HG03342 (cell line): ENCODE measurements at regions not wholly inside any gene's neighbourhood (a gene's known extent, or its start where the extent isn't known, plus 50 kb on each side); places are given as distances from the start of the nearest gene placed in this dataset.
"Not testable (repeated sequence)": the region's sequence is repeated elsewhere in the genome, so short reads cannot be mapped to it uniquely, and the experiment has no call there.

Experiments used
- ATAC-seq: cut with Tn5 transposase; IDR thresholded peaks from one replicate; pipeline ENCODE4 v1.9.1; 2021; ENCODE audit warnings: mild to moderate bottlenecking, moderate library complexity; ENCODE audit not compliant: unreplicated experiment

- not testable (repeated sequence) for ATAC-seq
These were observed 49.9 kb upstream of the MSMB start for GRCh38 chr10:46095943-46096342.

- no peak for ATAC-seq
These were observed 50.4 kb upstream of the MSMB start for GRCh38 chr10:46096446-46096845.

- no peak for ATAC-seq
These were observed 51.0 kb upstream of the MSMB start for GRCh38 chr10:46096909-46097575.

- no peak for ATAC-seq
These were observed 51.7 kb upstream of the MSMB start for GRCh38 chr10:46097576-46098317.

- no peak for ATAC-seq
These were observed 52.3 kb upstream of the MSMB start for GRCh38 chr10:46098386-46098785.

GRCh38 chr10:46098925-46099324 lies 52.9 kb upstream of the MSMB start:
- ATAC-seq: not testable (repeated sequence)

- ATAC-seq: no peak
These were observed 58.1 kb upstream of the MSMB start for GRCh38 chr10:46104071-46104585.

GRCh38 chr10:46105416-46105815 lies 59.3 kb upstream of the MSMB start:
- not testable (repeated sequence) for ATAC-seq

- peak; percentile 19 for ATAC-seq
These were observed 59.9 kb upstream of the MSMB start for GRCh38 chr10:46105856-46106409.

- ATAC-seq: peak; percentile 85
These were observed 60.6 kb upstream of the MSMB start for GRCh38 chr10:46106410-46107255.

- not testable (repeated sequence) for ATAC-seq
These were observed 62.1 kb upstream of the MSMB start for GRCh38 chr10:46108158-46108499.

- ATAC-seq: not testable (repeated sequence)
These were observed 108.2 kb upstream of the MSMB start for GRCh38 chr10:46154271-46154670.

GRCh38 chr10:46154683-46155082 lies 108.6 kb upstream of the MSMB start:
- ATAC-seq: not testable (repeated sequence)

GRCh38 chr10:46156866-46157265 lies 110.8 kb upstream of the MSMB start:
- not testable (repeated sequence) for ATAC-seq

- ATAC-seq: no peak
These were observed 117.1 kb upstream of the ANTXRL start for GRCh38 chr10:46169736-46170135.

- ATAC-seq: no peak
These were observed 116.0 kb upstream of the ANTXRL start for GRCh38 chr10:46170789-46171188.

- no peak for ATAC-seq
These were observed 115.1 kb upstream of the ANTXRL start for GRCh38 chr10:46171661-46172060.

GRCh38 chr10:46175296-46175695 lies 111.5 kb upstream of the ANTXRL start:
- ATAC-seq: no peak

- no peak for ATAC-seq
These were observed 111.0 kb upstream of the ANTXRL start for GRCh38 chr10:46175831-46176230.

- ATAC-seq: not testable (repeated sequence)
These were observed 99.4 kb upstream of the ANTXRL start for GRCh38 chr10:46187431-46187830.

- no peak for ATAC-seq
These were observed 89.7 kb upstream of the ANTXRL start for GRCh38 chr10:46197050-46197449.
